HT1080 (cell line): ENCODE measurements at regions not wholly inside any gene's neighbourhood (a gene's known extent, or its start where the extent isn't known, plus 50 kb on each side); places are given as distances from the start of the nearest gene placed in this dataset.

ENCODE experiments used
- DNase-seq: peaks from one replicate; pipeline ENCODE4 v3.0.0-alpha.2; 2015; ENCODE audit warnings: low read depth

DNA sequence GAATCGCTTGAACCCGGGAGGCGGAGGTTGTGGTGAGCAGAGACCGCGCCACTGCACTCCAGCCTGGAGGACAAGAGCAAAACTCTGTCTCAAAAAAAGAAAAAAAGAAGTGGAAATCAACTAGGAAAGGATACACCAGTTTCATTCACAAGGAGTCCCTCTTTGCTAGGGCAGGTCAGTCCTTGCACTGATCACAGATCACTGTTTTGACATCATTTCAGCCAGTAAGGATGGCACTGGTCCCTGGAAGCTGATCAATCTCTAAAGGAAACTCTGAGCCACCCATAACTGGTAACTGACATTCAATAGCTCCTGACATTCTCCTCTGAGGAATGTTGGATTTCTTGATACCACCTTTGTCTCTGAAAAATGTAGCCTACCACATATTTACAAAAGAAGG lies 243.1 kb upstream of the SLC35B3 start:
- no peak for DNase-seq

DNA sequence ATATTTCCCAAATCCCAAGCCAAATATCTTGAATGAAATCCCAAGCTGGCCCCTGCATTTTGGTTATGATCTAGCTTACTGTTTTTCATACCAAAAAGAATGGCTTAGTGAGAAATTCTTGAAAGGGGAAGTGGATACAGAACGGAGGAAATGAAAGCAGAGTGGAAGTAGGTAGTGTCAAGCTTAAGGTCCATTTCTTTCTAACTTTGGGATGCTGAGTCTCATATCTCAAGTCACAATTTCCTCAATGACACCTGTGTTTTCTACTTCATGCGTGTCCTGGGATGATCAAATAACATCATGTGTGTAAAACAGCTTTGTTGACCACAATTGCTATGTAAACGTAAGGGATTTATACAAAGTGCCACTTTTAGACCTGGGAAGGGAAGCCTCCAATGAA lies 238.8 kb upstream of the SLC35B3 start:
- DNase-seq: no peak

DNA sequence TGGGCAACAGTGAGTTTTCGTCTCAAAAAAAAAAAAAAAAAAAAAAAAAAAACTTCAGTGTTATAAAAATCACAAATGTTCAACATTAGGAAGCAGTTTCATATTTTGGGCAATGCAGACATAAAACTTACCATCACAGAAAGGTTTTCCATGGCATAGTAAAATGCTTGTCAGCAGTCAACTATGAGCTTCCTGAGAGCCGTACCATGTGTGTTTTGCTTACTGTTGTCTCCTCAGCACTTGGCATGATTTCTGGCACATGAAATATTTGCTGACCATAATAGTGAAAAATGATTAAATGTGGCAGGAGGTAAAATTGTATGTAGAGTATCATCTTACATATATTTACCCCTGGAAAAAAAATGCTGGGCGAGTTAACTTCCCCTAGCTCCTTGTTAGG lies 237.5 kb upstream of the SLC35B3 start:
- no peak for DNase-seq

DNA sequence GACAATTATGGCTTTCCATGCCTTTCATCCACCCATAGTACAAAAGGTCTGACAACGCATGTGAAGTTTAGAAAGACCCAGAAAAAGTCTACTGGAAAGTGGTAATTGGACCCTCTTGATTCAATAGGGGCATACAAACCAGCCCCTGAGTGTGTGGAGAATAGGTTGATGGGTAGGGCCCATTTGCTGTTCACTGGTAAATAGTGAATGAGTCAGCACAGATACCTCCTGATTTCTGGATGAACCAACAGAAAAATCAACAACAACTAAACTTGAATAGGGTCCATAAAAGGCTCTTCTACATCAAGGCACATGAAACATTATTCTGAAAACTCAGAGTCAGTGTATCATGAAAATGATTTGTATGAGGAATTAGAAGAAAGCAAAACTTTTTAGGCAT lies 235.4 kb upstream of the SLC35B3 start:
- DNase-seq: no peak

DNA sequence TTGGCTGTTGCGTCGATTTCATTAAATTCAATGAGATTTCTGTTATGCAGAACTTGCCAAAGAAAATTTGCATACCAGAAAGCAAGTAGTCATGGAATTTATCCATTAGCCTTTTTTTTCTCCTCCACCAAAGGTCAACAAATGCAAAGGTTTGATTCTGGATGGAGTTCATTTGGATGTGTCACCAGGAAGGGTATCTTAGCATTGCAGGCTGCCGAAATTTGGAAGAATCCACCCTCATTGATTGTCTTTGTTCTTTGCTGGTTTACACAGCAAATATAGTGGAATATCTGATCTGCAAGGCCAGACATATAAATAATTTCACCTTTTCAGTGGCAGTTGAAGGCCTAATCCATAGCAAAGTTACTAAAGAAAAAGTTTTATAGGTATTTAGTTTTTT lies 229.4 kb upstream of the SLC35B3 start:
- no peak for DNase-seq

DNA sequence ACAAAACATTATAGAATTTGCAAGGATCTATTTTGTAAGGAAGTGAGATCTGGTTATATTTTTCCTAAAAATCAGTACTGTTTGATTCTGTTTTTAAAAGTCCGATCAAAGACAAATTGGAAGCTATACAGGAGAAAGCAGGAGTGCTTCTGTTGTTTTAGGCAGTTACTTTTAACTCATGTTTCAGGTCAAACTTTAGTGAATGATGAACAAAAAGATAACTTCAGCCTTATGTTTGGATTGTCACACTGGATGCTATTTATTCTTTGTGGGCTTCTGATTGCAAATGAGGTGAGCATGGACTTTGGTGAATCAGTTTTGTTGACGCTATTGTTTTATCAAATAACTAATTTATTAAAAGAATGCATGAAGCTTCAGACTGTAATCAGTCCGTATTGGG lies 228.7 kb upstream of the SLC35B3 start:
- no peak for DNase-seq

DNA sequence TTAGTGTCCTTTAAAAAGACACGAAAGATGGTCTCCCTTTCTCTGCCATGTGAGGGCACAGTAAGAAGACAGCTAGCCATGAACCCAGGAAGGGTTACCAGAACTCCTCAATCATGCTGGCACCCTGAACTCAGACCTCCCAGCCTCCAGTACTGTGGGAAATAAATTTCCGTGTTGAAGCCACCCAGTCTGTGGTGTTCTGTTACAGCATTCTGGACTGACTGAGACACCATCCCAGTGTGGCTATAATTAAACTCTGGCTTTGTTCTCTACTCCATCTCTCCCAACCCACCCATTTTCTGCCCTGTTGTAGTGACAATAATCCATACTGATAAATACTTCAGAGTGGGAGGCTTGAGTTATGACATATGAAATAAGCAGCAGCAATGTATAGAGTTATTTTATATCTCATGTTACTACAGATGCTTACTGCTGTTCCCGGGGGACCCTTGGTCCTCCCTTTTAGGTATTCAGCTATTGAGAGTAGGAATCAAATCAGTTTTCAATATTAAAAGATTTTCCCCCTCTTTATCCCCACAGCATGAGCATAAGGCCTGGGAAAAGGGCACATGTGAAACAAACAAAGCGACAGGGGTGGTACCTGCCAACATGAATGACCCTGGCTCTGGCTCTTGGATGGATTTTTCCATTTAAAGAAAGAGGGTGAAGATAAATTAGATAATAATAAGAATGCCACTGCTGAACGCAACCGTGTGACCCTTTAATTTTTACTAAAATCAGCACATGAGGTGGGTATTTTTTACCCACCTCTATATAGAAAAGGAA lies 224.3 kb upstream of the SLC35B3 start:
- no peak for DNase-seq

DNA sequence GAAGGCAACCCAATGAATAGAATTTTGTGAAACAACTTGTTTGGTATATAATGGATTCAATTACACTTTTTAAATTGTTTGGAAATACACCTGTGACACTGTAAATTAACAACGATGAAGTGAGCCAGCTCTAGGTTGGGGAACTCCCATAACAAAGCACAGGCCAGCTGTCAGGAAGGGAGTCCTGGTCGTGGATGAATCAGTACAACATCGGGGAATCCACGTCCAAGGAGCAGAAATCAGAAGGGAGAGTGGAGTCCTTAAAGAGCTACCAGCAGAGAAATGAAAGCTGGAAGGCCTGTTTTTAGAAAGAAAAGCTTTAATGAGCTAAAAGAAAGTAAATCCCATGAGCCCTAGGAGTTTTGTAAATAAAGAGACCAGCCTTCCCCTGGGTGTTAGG lies 223.1 kb upstream of the SLC35B3 start:
- no peak for DNase-seq

DNA sequence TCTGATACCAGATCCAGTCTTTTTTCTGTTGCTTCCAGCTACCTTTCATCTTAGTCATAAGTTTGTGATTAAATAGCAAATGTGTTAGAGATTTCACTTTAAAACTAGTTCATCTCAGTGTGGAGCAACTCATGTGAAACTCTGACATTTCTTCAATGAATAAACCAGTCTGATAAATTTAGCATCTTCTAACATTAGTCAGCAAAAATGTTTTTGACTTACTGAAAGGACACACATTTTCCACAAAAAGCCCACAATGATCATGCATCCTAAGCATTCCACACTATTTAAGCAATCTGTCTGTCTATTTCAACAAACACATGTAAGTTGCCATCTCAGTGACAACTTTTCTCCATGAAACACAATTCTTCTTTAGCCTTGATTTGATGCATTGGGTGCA lies 222.2 kb upstream of the SLC35B3 start:
- no peak for DNase-seq

DNA sequence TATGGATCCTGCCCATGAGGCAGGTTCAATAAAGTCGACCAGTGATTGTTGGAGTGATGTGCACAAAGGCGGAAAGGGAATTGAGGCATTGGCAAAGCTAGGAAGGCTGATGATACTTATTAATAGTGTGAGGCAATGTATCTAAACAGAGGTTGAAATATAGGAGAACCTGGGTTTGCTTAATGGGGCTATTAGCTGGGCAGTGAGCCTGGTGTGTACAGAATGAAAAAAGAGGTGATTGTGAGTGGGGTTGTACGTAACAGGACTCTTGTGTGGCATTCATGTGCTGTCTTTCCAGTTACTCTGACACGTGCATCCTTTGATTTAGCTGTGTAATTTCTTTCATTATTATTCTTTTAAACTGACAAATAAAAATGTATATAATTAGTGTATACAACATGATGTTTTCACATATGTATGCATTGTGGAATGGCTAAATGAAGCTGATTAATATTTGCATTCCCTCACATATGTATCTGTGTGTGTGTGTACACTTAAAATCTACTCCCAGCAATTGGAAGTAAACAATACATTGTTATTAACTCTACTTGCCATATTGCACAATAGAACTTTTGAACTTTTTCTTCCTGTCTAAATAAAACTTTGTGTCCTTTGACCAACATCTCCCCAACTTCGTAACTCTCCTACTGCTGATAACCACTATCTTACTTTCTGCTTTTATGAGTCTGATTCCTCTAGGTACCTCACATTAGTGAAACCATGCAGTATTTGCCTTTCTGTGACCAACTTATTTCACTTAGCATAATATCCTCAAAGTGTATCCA lies 220.5 kb upstream of the SLC35B3 start:
- DNase-seq: no peak

DNA sequence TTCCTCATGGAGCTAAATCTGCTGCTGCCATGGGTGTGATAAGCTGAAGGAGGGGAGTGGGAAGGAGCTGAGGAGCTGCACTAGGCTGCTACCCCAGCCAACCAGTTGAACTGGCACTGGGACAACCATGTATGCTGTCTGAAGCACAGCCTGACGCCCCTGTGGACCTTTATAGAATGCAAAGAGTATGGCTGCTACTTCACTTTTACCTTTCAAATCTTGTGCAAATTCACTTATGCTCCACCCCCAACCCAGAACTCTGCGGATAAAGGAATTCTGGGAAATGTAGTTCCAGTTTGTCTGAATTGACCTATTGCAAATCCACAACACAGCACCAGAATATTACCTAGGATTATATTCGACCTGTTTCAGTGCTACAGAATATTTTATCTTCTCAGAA lies 217.4 kb upstream of the SLC35B3 start:
- DNase-seq: no peak

DNA sequence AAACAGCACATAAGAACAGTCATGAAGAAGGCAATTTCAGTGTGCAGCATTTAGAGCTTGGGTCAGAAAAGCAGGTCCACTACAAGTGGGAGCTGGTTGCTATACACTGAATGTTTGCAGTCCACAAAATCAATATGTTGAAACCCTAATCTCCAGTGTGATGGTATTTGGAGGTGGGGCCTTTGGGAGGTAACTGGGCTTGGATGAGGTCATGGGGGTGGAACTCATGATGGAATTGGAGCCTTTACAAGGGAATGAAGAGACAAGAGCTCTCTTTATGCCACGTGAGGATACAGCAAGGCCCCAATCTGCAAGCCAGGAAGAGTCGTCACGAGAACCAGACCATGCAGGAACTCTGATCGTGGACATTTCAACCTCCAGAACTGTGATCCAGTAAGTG lies 216.7 kb upstream of the SLC35B3 start:
- DNase-seq: no peak

DNA sequence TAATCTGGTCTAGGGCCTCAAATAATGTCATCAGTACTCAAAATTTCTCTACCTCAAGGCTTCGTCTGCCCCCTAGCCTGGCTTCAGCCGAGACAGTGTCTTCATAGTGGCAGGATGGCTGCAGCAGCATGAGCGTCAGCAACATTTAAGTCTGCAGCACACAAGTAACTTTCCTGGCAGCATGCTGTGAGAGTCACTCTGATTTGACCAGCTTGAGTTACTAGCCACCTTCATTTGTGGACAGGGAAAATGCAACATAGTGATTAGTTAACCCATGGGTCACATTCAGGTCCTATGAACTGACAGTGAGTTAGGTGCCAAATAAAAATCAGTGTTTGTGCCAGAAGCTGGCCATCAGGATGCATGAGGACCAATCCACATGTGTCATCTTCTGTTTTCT lies 209.9 kb upstream of the SLC35B3 start:
- no peak for DNase-seq

DNA sequence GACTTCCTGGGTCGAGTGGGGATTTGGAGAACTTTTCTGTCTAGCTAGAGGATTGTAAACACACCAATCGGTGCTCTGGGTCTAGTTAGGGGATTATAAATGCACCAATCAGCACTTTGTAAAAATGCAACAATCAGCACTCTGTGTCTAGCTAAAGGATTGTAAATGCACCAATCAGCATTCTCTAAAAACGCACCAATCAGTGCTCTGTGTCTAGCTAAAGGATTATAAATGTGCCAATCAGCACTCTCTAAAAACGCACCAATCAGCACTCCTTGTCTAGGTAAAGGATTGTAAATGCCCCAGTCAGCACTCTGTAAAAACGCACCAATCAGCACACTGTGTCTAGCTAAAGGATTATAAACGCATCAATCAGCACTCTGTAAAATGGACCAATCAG lies 209.0 kb upstream of the SLC35B3 start:
- peak; percentile 13 for DNase-seq

DNA sequence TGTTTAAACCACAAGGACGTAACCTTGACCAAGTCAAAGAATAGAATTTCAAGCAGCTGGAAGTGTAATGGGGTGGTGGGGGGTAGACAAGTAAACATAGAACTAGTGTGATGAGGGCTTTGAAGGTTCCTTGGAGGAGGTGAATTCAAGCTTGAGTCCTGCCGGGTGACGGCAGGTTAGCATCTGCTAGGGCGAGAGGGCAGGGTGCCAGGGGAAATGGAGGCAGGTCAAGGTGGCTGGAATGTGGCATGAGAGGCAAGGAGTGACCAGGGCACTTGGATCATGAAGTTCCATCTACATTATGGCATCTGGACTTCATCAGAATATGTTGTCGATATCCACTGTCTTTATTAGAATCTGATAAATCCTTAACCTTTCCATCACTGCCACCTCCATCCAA lies 207.5 kb upstream of the SLC35B3 start:
- no peak for DNase-seq

DNA sequence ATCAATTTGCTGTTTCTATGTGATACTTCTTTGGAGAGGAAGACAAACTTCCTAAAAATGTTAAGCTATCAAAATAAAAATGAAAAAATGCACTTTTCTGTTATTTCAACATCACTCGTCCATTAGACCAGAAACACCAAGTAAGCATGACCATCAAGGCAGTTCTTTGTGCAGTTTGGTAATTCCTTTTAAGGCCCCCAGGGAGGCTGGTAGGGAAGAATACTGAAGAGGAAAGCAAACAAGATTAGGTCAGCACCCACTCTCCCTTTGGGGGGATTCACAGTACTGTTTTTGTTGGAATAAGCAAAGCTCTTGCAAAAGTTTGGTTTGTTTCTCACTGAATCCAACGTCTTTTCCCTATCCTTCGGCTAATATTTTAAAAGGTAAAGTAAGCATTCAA lies 206.8 kb upstream of the SLC35B3 start:
- DNase-seq: no peak

DNA sequence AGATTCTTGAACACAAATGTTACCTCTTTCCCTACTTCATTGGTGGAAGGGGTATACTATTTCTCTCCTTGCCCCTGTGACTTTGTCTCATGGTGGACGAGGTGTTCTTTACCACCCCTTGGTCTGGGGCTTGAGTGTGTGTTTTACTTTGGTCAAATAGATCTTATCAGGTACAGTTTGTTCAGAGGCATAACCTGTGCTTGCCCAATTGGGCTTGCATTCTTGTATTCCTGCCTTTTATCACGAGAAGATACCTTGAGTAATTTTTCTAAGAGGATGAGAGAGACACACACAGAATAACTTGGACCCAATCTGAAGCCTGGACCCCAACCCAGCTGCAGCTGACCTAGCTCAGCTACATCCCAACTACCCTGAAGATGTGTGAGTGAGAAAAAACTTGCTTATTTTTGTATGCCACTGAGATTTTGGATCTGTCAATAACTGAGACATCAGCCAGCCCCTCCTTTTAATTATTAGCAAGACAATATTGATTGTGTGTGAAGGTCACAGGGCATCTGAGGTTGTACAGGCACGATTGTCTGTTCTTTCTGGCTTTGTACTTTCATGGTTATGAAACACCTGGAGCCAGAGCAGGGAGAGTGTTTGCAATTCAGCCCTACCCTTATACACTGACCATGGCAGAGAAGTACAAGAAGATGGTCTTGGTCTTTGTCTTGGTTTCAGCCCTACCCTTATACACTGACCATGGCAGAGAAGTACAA lies 204.7 kb upstream of the SLC35B3 start:
- DNase-seq: no peak

DNA sequence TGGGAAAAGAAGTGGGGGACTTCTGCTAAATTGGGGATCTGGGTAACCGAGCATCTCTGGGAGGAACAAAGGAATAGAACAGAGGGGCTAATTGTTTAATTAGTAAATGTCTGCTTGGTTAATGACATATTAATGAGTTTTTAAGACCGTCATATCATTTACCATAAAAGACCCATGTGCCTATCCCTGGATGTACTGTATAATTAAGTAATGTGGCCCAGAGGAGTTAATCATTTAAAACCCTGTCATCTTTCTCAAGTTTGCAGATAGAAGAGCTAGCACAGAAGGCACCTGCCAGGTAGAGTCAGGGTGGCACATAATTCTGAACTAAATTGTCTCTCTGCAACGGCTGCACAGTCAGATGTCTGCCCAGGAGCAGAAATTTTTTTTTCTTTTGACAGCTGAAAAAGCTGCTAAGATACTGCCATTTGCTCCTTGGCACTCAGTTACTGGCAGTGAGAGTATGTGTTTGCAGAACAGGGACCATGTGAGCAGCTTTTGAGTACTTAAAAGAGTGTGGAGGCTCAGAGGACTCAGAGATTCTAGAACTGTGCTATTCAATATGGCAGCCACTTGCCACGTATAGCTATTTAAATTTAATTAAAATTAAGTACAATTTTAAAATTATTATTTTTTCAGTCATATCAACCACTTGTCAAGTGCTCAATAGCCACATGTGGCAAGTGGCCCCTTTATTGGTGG lies 202.7 kb upstream of the SLC35B3 start:
- DNase-seq: no peak

DNA sequence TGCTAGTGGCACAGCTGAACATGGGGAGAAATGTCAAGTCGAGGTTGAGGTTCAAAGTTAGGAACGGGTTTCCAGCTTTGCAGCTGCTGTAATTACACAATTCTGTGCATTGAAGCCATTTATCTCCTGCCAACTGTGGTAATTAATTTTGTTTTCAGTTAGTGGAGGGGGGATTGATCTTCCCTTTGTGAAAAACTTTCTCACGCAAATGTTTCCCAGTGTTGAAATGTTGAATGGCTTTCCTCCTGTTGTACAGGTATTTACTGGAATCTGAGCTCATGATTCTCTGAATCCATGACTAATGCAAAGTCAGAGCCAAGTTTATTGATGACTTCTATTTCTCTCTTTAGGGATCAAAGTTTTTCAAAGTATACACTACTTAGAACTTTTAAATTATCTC lies 198.4 kb upstream of the SLC35B3 start:
- no peak for DNase-seq

DNA sequence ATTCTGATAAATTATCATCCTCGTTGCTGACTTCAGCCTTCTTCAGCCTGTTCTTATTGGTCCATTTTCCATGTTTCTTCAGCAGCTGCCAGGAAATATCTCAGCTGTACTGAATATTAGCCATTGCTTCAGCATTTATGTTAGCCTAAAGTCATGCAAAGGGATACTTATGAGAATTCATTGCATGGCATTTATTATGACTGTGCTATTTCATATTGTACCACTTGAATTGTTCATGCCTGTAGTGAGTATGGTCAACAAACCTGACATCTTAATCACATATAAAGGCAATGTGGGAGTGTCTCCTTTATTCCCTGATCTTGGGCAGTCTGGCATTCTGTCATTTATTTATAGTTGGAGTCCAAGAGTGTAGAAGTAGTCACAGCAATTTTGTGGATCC lies 193.4 kb upstream of the SLC35B3 start:
- no peak for DNase-seq

DNA sequence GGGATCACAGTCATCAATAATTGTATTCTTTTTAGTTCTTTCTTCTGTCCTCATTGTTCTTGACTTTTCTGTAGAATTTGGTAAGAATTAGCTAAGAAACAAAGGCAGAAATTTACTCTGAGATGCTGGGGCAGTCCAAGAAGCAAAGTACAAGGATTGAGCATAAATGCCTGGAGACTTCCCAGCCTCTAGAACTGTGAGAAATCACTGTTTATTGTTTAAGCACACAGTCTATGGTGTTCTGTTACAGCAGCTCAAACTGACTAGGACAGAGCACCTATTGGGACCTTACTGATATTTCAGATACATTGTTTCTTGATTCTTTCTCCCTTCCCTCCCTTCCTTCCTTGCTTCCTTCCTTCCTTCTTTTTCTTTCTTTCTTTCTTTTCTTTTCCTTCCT lies 192.7 kb upstream of the SLC35B3 start:
- DNase-seq: peak; percentile 24
